ENCODE measurements at regions not wholly inside any gene's neighbourhood (a gene's known extent, or its start where the extent isn't known, plus 50 kb on each side); places are given as distances from the start of the nearest gene placed in this dataset.
"Not testable (repeated sequence)": the region's sequence is repeated elsewhere in the genome, so short reads cannot be mapped to it uniquely, and the experiment has no call there.

DNA sequence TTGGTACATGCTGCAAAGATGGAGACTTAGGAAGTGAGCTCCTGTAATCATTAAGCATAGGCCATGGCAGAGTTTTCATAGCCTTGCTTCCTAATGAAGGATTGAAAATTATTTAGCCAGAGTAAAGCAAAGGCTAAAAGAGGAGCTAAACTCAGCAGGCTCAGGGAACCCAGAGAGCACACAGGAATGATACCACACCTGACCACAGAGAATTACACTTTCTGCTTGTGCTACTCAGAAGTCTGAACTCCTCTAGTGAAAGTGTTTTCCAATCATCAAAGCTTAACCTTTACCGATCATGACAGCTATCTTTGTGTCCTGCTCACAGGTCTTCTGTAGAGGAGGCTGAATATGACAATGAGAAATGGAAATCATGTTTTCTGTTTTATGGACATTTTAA, 347.7 kb downstream of the OTUD1 start:
- Histone ChIP-seq H3K27ac (no peak overlapping the region), H3K36me3 (ENCODE audit: insufficient read depth) (no peaks in the 10 kb centered on the region), H3K4me3 (IDR thresholded peaks at IDR 0.05; ENCODE audit: insufficient read depth, low read depth, low read length) (no peak overlapping the region), H3K4me2 (no peak overlapping the region), H2AFZ (ENCODE audit: low read depth) (no peak overlapping the region), H3K9ac (no peak overlapping the region), H3K27me3 (ENCODE audit: insufficient read depth, low read depth) (no peaks in the 10 kb centered on the region), H4K20me1 (ENCODE audit: insufficient read depth) (no peaks in the 10 kb centered on the region), H3K79me2 (ENCODE audit: insufficient read depth, low read depth) (no peaks in the 10 kb centered on the region), H3K4me1 (ENCODE audit: low read depth, poor library complexity, severe bottlenecking) (peaks cover 2% of the 10 kb centered on the region)
- TF ChIP-seq, protein P1, sequence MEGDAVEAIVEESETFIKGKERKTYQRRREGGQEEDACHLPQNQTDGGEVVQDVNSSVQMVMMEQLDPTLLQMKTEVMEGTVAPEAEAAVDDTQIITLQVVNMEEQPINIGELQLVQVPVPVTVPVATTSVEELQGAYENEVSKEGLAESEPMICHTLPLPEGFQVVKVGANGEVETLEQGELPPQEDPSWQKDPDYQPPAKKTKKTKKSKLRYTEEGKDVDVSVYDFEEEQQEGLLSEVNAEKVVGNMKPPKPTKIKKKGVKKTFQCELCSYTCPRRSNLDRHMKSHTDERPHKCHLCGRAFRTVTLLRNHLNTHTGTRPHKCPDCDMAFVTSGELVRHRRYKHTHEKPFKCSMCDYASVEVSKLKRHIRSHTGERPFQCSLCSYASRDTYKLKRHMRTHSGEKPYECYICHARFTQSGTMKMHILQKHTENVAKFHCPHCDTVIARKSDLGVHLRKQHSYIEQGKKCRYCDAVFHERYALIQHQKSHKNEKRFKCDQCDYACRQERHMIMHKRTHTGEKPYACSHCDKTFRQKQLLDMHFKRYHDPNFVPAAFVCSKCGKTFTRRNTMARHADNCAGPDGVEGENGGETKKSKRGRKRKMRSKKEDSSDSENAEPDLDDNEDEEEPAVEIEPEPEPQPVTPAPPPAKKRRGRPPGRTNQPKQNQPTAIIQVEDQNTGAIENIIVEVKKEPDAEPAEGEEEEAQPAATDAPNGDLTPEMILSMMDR (conservative IDR thresholded peaks at IDR 0.05; ENCODE audit: low read depth, low read length), result no peak

DNA sequence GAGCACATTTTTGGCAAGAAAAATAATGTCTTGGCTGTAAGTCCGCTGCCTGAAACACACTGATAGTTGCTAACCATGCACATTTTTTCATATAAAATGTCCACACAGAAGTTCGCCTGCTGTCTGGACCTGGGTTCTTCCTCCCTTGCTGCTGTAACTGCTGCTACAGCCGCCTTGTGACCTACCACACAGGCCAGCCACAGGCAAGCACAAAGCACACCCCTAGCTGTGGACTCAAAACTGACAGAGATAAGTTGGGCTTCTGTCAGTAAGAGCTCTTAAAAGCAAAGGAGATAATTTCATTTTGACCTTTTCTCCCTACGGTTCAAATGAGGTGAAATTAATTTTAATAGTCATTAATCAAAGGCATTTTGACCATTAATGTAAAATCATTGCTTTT, 354.7 kb downstream of the OTUD1 start:
- H3K36me3 ChIP-seq (ENCODE audit: insufficient read depth), result no peaks in the 10 kb centered on the region
- H4K20me1 ChIP-seq (ENCODE audit: insufficient read depth), result no peaks in the 10 kb centered on the region
- no peak overlapping the region for H3K4me3 ChIP-seq (IDR thresholded peaks at IDR 0.05; ENCODE audit: insufficient read depth, low read depth, low read length)
- TF ChIP-seq, protein P1 (conservative IDR thresholded peaks at IDR 0.05; ENCODE audit: low read depth, low read length), result no peak
- H3K4me2 ChIP-seq, result no peak overlapping the region
- H3K27ac ChIP-seq, result no peak overlapping the region
- H3K4me1 ChIP-seq (ENCODE audit: low read depth, poor library complexity, severe bottlenecking), result no peaks in the 10 kb centered on the region
- no peak overlapping the region for H2AFZ ChIP-seq (ENCODE audit: low read depth)
- no peaks in the 10 kb centered on the region for H3K79me2 ChIP-seq (ENCODE audit: insufficient read depth, low read depth)
- no peaks in the 10 kb centered on the region for H3K27me3 ChIP-seq (ENCODE audit: insufficient read depth, low read depth)
- no peak overlapping the region for H3K9ac ChIP-seq

DNA sequence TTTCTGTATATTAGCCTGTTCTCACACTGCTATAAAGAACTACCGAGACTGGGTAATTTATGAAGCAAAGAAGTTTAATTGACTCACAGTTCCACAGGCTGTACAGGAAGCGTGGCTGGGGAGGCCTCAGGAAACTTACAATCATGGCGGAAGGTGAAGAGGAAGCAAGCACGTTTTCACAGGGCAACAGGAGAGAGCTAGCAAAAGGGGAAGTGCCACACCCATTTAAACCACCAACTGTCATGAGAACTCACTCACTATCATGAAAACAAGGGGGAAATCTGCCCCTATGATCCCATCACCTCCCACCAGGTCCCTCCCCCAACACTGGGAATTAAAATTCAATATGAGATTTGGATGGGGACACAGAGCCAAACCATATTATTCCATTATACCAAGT, 358.6 kb downstream of the OTUD1 start:
- not testable (repeated sequence) for H3K4me1 ChIP-seq (ENCODE audit: low read depth, poor library complexity, severe bottlenecking); H3K36me3 ChIP-seq (ENCODE audit: insufficient read depth); H4K20me1 ChIP-seq (ENCODE audit: insufficient read depth); H3K4me3 ChIP-seq (IDR thresholded peaks at IDR 0.05; ENCODE audit: insufficient read depth, low read depth, low read length); H3K4me2 ChIP-seq; H3K27me3 ChIP-seq (ENCODE audit: insufficient read depth, low read depth); H3K27ac ChIP-seq; H3K9ac ChIP-seq; H2AFZ ChIP-seq (ENCODE audit: low read depth); H3K79me2 ChIP-seq (ENCODE audit: insufficient read depth, low read depth)

DNA sequence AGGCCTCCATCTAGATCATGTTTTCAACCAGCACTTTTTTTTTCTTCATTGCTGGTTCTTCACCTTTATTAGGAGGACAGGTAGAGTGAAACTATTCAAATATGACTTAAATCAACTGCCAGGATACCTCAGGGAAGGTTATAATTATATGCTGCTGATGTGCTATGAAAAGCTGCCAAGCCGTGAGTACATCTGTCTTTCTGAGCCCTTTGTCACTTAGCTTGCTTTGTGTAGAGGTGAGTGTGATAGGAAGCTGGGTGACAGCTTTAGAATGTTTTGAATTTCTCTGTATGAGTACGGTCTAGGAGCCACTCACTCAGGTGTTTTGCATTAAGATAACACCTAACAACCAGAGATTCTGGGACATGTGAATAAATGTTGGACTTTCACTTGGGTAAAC, 365.2 kb downstream of the OTUD1 start:
- Histone ChIP-seq H3K4me3 (IDR thresholded peaks at IDR 0.05; ENCODE audit: insufficient read depth, low read depth, low read length) (no peak overlapping the region), H3K27me3 (ENCODE audit: insufficient read depth, low read depth) (no peaks in the 10 kb centered on the region), H3K27ac (no peak overlapping the region), H3K4me2 (no peak overlapping the region), H3K9ac (no peak overlapping the region), H2AFZ (ENCODE audit: low read depth) (no peak overlapping the region), H3K4me1 (ENCODE audit: low read depth, poor library complexity, severe bottlenecking) (no peaks in the 10 kb centered on the region), H3K36me3 (ENCODE audit: insufficient read depth) (no peaks in the 10 kb centered on the region), H3K79me2 (ENCODE audit: insufficient read depth, low read depth) (no peaks in the 10 kb centered on the region), H4K20me1 (ENCODE audit: insufficient read depth) (no peaks in the 10 kb centered on the region)
- TF ChIP-seq, protein P1 (conservative IDR thresholded peaks at IDR 0.05; ENCODE audit: low read depth, low read length), result no peak

DNA sequence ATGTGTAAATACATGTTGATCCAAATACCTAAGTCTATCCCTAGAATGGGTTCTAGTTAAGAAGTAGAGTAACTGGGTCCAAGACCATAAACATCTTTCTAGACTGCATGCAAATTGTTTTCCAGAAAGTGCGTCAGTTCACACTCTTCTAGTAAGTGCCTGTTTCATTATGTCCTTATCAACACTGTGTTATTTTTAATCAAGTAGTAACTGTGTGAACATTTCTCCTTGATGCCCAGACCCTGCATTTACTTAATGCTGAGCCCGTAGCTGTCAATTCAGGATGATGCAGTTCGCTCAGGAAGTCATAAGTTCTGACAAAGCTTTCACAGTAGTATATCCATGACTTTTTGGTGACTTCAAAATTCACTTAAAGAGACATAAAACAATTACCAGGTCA, 374.8 kb downstream of the OTUD1 start:
- TF ChIP-seq, protein P1 (conservative IDR thresholded peaks at IDR 0.05; ENCODE audit: low read depth, low read length), result no peak
- no peaks in the 10 kb centered on the region for H4K20me1 ChIP-seq (ENCODE audit: insufficient read depth)
- no peak overlapping the region for H2AFZ ChIP-seq (ENCODE audit: low read depth)
- no peak overlapping the region for H3K9ac ChIP-seq
- H3K4me3 ChIP-seq (IDR thresholded peaks at IDR 0.05; ENCODE audit: insufficient read depth, low read depth, low read length), result no peak overlapping the region
- H3K36me3 ChIP-seq (ENCODE audit: insufficient read depth), result no peaks in the 10 kb centered on the region
- H3K27me3 ChIP-seq (ENCODE audit: insufficient read depth, low read depth), result no peaks in the 10 kb centered on the region
- H3K4me2 ChIP-seq, result no peak overlapping the region
- no peak overlapping the region for H3K27ac ChIP-seq
- H3K4me1 ChIP-seq (ENCODE audit: low read depth, poor library complexity, severe bottlenecking), result no peaks in the 10 kb centered on the region
- no peaks in the 10 kb centered on the region for H3K79me2 ChIP-seq (ENCODE audit: insufficient read depth, low read depth)

All from KMS-11 (cell line).